H4 (cell line): ENCODE measurements at regions not wholly inside any gene's neighbourhood (a gene's known extent, or its start where the extent isn't known, plus 50 kb on each side); places are given as distances from the start of the nearest gene placed in this dataset.

Experiments used
- DNase-seq: peaks from one replicate; pipeline ENCODE4 v3.0.0-alpha.2; 2015; ENCODE audit warnings: low spot score

DNA sequence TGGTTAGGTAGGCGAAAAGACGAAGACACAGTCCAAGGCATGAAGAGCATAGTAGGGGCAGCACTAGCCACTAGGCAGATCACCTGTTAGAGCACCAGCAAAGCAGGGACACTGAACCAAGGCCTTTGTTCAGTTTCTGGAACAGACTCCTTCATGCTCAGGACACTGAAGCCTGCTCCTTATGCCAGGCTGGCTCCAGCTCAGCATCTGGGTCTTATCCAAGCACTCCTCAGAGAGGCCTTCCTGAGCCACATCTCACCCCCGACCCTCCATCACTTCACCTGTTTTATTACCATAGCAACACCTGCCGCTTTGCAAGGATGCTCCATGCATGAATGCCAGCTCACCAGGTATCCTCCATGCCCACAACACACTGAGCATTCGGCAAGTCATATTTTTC lies 206.3 kb upstream of the CHRNA7 start:
- DNase-seq, result no peak

DNA sequence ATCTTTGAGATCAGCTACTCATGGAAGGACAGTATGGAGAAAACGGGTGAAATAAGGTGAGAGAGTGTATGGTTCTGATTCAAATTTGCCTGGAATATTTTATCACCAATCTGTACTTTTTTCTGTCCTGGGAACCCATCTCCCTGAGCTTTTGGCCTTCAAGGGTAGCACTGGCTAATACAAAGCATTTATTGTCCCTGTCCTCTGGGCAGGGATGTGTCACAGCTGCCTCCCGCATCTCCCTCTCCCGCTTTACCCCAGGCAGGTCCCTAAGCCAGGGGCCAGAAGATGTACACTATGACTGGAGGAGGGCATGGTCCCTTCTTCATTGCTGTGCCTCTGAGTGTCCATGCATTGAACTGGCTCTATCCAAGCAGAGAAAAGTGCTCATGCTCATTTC lies 201.7 kb upstream of the CHRNA7 start:
- DNase-seq, result no peak

DNA sequence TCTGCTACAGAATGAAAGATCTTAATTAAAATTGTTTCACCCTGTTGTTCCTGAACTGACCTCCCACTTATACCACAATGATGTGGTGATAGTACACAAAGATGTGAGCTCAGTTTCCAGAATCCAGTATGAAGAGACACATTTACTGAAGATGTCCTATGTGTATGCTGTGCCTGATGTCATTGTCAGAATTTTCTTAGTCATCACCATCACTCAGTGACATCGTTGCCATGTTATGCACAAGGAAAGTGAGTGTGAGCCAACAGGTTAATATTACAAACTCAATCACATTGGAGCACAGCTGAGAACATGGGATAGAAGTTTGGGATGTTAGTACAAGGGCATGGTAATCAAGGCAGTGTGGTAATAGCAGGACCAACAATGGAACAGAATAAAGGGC lies 199.7 kb upstream of the CHRNA7 start:
- DNase-seq, result no peak

DNA sequence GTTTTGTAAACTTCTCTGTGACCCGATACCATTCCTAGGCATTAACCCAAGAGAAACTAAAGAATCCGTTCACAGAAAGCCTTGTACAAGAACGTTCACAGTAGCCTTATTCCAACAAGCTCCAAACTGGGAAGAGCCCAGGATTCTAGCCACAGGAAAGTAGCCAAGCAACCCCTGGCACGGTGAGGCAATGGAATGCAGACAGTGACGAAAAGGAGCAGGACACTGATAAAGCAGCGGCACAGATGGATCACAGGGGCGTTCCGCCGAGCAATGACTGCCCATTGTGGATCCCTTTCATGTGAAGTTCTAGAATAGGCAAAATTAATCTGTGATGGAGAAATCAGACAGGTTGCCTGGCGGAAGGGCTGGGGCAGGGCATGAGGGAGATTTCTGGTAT lies 198.7 kb upstream of the CHRNA7 start:
- no peak for DNase-seq

DNA sequence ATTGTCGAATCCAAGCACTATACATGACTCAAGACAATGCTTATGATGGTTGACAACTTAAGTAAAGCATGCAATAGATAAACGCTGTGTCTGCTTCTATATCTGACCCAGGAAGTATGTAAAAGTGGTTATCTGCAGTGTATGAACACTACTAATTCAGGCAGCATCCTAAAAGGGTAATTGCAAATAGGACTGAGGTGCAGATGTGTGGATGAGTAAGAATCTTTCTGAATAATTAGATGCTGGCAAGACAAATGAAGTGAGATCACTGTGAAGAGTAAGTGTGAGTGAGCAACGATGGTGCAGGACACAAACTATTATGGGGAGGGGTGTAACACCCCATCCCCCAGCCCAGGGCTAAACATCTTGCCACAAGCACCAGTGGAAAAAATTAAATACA lies 195.7 kb upstream of the CHRNA7 start:
- no peak for DNase-seq

DNA sequence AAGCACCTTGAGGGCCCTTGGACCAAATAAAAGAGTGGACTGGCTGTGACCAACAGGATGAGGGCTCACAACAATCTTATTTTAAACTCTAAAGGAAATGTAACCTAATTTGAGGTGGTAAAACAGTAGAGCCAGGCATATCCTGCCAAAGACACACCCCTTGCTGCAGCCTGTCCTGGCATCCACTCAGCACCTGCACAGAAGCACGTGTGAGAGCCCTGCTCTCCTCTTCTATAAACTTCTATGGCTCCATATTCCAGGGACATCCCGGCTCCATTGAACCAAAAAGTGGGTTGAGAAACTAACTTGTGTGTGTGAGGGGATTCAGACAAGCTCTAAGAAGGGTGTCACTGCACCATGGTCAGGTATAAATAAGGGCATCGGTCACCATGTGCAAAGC lies 190.9 kb upstream of the CHRNA7 start:
- DNase-seq, result no peak

DNA sequence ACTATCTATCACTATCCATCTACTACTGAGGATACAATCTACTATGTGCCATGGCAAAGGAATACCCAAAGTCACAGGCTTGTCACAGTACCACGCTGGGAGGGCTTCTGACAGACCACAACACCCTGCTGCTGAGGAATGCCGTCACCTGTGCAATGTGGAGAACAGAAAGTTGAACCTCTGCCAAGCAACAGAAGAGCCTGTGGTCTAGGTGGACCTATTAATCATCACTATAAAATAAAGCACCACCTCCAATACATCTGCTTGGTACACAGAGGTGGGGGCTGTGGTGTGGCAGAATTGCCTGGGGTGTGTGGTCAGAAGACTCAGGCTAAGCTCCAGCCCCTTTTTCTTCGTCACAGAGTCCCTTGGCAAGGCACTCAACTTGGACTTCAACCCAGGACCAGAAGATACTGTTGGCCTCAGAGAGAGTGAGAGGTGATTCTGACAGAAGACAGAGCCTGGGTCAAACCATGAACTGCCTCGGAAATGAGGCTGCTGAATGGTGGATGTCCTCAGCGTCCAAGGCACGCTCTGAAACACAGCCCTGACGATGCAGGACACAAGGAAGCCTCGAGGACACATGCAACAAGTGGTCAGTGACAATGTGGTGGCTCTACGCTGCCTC lies 189.4 kb upstream of the CHRNA7 start:
- DNase-seq, result no peak

DNA sequence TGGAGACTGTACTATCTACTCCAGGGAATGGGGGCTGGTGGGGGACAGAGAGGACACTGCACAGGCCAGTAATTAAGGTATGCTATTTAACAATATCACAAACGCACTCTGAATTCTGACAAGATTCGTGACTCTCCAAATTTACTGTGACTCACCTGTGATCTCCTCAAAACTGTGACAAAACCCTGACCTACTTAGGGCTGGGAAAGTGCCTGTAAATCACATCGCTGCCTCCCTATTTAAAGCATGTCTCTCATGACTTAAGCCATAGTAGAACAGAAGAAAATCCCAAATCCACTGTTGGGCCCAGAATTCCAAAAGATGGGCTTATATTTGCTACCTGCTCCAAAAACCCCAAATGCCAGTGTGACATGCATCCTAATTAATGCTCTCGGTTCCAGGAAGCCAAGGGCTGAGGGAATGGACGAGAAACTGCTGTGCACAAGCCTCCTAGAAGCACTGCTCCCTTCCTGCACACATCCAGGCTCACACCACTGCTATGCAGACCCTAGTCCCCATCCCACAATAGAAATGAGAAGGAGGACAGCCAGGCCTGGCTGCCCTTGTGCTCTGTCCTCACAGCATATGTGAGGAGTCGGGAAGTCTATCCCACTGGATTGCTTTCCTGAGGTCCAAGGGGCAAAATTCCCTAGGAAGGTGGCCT lies 187.7 kb upstream of the CHRNA7 start:
- DNase-seq, result no peak

DNA sequence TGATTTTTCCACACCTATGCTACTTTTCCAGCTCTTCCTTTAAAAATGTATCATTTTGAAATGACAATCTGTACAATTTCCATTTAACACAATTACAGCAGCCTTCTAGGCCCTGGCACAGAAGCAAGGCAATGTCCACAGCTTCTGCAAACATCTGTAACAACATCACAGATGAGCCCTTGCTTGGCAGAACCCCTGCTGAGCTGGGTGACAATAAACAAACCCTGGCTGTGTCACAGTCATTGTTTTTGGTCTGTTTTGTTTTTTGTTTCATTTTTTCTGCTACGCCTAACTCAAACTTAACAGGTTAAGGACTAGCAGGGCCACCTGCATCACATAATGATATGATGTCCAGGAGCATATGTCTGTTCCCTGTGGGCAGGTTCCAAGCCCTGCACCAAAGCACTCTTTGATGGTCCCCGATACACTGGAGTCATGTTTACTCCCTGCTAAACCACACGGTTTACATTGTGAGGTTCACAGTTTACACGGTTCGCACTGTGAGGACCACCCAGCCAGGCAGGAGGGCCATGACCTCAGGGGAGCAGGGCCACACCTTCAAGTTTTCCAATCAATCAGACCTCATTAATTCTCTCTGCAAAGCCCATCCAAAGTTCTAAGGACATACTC lies 186.8 kb upstream of the CHRNA7 start:
- no peak for DNase-seq

DNA sequence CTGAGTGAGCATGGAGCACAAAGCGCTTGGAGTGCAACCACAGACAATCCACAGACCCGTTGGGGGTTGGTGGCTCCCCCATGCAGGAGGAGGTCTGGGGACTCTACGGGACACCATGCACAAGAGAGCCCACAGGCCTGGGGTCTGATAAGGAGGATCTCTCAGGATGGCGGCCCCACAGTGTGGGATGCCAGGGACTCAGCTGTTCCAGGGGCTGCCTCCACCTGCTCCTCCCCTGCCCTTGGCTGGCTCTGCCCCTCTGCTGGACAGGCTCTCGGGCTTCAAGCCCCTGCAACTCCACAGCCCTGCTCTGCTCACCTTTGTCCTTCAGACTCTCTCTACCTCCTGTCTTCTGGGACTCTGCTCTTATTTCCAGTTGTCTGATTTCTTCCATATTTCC lies 184.5 kb upstream of the CHRNA7 start:
- no peak for DNase-seq

DNA sequence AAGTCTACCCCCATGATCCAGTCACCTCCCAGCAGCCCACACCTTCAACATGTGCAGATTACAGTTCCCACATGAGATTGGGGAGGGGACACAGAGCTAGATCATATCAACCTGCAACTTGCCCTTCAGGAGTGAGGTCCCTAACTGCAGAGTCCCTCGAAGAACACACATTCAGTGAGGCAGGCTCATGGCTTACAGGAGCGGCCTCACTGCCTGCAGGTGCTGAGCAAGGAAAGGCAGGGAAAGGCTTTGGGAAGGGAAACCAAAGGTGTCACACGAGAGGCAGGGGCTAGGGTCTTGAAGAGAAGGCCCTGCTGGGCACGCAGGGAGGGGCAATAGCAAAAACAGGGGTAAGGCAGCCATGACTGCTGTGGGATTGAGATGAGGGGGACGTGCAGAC lies 182.4 kb upstream of the CHRNA7 start:
- DNase-seq, result no peak

DNA sequence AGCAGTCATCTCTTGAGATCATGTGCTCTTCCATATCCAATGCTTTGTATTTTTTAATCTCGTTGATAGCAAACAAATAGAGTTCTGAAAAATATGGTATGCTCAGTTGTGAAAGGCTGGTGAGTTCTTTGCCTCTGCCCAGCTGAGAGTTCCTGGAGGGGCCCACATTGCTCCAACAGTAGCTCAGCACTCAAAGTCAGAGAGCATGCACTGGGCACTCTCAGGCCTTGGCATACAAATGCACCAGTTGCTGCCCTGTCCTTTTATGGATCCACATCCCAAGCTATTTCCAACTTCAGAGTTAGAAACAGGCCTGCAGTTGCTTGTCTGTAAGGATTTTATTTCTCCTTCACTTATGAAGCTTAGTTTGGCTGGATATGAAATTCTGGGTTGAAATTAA lies 181.7 kb upstream of the CHRNA7 start:
- no peak for DNase-seq

DNA sequence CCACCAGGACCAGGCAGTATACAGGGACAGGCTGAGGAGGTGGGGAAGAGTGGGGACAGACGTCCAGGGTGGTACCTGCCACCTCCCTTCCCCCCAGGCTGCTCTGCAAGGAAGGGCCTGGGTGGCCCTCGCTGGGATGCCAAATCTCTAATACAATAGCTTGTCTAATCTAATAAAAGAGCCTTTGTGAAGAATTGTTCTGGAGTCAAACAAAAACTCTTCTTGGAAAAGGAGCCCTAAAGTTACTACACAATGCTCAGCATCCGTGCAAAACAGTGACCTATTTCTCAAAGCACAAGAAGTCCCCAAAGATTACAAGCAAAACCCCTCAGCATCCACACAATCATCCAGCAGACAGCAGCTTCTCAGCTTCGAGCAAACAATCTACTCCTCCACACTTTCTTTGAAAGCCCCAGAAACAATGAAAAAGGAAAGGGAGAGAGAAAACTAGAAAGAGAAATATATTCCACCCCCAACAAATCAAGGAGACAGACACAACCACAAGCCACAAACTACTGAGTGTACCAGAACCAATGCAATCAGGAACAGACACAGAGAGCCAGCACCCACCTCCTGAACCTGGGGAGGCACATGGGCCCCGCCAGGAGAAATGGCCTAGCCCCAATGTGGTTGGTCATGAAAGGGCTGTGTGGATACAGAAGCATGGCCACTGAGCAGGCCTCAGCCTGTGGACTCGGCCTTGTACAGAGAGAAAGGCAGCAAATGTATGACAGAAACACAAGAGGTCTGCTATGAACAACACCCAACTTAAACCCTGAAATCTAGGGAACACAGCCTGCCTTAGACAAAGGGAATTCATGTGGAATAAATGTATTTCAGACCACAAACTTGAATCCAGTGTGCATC lies 177.1 kb upstream of the CHRNA7 start:
- DNase-seq, result no peak

DNA sequence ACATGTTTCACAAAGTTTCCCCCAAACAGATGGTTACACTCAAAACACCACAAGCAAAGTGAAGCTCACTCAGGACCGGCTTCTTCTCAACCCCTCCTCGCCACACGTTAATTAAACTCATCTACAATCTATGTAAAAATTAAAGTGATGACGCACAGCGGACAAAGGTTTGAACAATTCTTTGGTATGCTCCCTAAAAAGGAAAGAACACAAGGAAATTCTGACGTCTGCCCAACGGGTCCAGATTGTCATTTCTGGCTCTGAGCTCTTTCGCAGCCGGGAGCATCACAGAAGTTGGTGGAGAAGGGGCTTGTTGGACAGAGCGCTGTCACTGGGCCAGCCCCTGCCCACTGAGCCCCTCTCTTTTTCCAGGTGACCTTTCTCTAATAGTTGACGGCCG lies 173.7 kb upstream of the CHRNA7 start:
- DNase-seq, result no peak

DNA sequence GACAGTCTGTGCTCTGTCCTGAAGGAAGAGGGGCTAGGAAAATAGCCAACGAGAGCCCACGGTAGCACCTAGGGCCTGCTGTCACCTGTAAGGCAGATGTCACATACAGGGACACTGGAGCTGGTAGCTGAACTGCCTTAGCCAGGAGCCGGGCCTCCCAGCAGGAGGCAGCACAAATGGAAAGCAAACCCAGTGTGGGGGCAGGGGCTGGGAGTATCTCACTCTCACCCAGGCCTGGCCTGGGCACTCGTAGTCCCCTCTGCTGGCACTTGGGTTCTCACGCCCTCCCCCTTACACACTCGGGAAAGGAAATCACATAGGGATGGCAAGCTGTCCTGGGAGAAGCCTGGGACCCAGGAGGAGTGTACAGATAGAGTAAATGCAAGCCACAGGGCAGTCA lies 173.1 kb upstream of the CHRNA7 start:
- no peak for DNase-seq

DNA sequence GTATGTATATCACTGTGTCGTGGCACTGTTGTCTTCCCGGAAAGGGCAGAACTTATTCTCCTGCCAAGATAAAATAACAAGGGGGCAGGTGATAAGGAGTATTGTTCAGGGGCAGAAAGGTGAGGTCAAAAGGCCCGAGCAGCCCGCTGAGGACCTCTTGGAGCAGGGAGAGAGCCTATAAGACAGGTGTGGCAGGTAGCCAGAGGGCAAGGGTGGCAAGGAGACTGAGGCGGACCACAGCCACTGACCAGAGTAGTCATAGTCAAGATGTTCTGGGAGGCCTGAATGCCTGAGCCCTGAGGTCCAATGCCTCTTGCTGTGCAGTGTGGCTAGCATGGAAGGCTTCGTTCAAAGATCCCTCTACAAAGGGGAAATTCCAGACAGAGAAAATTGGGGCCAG lies 172.3 kb upstream of the CHRNA7 start:
- no peak for DNase-seq

DNA sequence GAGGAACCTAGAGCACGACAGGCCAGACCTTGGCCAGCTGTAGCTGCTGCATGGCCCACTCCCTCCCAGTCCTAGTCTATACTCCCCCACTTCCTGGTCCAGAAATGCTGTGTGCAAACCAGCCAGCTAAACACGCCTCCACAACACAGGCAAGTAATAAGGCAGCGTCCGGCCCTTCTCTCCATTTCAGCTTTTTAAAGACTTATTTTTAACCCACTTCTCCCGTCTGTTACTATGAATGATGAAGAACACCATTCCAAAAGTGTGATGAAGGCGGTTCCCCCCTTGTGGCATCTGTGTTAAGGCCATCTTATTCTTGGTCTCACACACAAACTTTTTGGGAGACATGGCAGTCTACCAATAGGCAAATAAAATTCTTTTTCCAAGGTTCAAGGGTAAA lies 164.1 kb upstream of the CHRNA7 start:
- DNase-seq, result no peak

DNA sequence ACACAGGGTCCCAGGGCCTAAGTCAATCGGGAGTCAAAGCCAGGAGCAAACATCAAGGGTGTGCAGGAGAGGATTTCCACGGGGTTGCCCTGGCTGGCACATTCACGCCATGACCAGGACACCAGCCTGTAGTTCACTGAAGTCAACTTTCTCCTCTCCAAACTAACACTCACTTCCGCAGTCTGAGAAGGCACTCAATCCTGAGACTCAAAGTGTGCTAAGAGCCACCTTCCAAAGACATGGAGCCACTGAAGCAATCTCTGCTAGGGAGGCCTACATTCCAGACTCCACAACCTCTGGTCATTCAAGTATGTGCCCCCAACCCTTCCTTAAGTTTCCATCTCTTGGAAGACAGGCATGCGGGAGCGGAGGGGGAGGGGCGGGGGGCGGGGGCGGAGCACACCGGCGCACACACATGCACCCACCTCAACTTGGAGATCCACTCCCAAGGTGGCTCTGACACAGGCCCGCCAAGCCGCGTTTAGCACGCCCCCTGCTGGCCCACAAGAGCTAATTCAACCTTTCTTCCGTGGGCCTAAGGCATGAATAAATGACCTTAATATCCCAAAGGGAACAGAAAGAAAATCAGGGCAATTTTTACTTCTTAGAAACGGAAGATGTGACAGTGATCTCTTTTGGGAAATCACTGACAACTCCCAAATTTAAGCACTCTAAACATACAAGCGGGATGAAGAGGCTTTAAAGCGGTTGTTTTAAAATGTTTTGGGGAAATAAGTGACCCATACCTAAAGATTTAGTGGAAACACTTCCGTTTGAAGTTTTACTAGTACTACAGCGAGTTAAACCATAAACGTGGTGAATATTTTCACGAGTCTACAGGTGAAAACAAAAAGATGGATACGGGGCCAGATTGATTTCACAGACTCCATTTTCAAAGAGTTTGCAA lies 162.5 kb upstream of the CHRNA7 start:
- peak; percentile 28 for DNase-seq

DNA sequence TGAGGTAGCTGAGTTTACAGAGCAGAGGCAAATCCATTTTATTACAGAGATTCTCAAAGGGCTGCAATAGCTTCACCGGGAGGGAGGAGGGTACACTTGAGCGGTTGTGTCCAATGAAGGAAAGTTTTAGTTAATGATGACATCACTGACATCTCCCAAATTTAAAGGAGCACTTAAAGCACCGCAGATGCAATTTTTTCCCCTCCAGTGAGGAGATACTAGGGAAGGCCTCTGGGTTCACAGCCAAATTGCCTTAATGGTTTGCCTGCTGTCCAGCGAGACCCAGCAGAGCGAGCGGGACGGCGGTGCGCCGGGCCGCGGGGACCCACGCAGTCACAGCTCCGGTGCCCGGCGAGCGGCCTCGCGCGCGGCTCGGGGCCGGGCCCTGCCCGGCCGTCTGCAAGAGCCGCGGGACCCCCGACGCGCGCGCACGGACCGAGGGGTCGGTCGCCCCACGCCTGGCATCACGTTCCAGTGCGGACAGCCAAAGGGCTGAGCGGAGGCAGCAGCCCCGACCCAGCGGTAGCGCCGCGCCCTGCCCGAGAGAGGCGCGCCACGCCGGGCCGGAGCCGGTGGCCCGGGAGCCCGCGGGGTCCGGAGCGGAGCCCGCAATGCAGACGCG lies 160.5 kb upstream of the CHRNA7 start:
- no peak for DNase-seq

DNA sequence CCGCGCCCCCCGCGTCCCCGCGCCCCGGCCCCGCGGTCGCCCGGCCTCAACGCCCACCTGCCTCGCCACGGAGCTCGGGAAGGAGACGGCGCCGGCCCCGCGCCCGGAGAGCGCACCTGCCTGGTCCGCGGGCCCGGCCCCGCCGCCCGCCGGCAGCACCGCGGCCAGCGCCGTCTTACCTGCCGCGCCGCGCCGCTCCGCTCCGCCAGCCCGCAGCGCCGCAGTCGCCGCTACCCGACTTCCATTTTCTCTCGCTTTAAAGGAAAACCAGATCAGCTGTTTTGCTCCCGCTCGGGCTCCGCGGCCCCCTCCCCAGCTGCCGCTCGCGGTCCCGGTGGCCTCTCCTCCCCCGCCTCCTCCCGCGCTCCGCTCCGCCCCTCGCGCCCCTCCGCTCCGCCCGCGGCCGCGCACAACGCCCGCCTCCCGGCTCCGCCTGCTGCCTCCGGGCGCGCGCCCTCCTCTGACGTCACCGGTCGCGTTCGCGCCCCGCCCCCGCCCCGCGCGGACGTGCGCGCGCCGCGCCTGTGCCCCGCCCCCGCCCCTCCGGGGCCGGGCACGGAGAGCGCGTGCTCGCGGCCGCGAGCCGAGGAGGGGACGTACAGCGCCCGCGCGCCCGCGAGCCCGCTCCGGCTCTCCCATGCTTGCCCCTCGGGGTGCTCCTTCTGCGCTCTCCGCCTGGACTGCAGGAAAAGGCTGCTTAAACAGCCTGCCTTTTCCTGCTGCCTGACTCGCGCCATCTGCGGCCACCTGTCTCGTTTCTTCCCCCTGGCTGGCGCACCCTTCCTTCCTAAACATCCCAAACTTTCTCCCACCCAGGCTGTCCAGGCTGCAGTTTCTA lies 159.8 kb upstream of the CHRNA7 start, which contains the start of gene OTUD7A:
TSS of gene OTUD7A (minus strand) at position 346 of the 838 bp plus-strand sequence.
- peak; percentile 53 for DNase-seq
